ENCODE measurements at regions not wholly inside any gene's neighbourhood (a gene's known extent, or its start where the extent isn't known, plus 50 kb on each side); places are given as distances from the start of the nearest gene placed in this dataset.

GRCh38 chr11:130772266-130773227 lies 143.7 kb downstream of the SNX19 start:
- DNase-seq (ENCODE audit: low spot score), result peak; percentile 44
- CTCF ChIA-PET, result no interaction called here
- POLR2A ChIA-PET (ENCODE audit: low non-redundant PET), result interaction anchor here (0.5 to 0.7 kb wide), 3 partner anchors 136 to 756 kb away, joined by 3 to 5 read pairs (median 3); no protein-coding TSS in a partner anchor
- TF ChIP-seq, protein P1, sequence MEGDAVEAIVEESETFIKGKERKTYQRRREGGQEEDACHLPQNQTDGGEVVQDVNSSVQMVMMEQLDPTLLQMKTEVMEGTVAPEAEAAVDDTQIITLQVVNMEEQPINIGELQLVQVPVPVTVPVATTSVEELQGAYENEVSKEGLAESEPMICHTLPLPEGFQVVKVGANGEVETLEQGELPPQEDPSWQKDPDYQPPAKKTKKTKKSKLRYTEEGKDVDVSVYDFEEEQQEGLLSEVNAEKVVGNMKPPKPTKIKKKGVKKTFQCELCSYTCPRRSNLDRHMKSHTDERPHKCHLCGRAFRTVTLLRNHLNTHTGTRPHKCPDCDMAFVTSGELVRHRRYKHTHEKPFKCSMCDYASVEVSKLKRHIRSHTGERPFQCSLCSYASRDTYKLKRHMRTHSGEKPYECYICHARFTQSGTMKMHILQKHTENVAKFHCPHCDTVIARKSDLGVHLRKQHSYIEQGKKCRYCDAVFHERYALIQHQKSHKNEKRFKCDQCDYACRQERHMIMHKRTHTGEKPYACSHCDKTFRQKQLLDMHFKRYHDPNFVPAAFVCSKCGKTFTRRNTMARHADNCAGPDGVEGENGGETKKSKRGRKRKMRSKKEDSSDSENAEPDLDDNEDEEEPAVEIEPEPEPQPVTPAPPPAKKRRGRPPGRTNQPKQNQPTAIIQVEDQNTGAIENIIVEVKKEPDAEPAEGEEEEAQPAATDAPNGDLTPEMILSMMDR (conservative IDR thresholded peaks at IDR 0.05; ENCODE audit: low read depth), result no peak
- H3K27ac ChIP-seq, result peak overlapping the region; percentile 78

GRCh38 chr11:130773244-130773820 lies 142.9 kb downstream of the SNX19 start:
- DNase-seq (ENCODE audit: low spot score), result no peak
- peak overlapping the region; percentile 78 for H3K27ac ChIP-seq
- POLR2A ChIA-PET (ENCODE audit: low non-redundant PET), result interaction anchor here (0.5 kb wide), 1 partner anchor 601 kb away, joined by 5 read pairs; no protein-coding TSS in a partner anchor
- TF ChIP-seq, protein P1 (conservative IDR thresholded peaks at IDR 0.05; ENCODE audit: low read depth), result no peak
- CTCF ChIA-PET, result interaction anchor here (0.7 kb wide), 1 partner anchor 97 kb away, joined by 4 read pairs; no protein-coding TSS in a partner anchor

- ChIA-PET POLR2A (ENCODE audit: low non-redundant PET) (no interaction called here), CTCF (interaction anchor here (0.6 to 0.7 kb wide), 3 partner anchors 366 to 1417 kb away, joined by 3 to 4 read pairs (median 3); no protein-coding TSS in a partner anchor)
- no peak for DNase-seq (ENCODE audit: low spot score)
- no peak overlapping the region for H3K27ac ChIP-seq
- TF ChIP-seq, protein P1 (conservative IDR thresholded peaks at IDR 0.05; ENCODE audit: low read depth), result no peak
Observed at GRCh38 chr11:130774703-130775102, 141.6 kb downstream of the SNX19 start.

- DNase-seq (ENCODE audit: low spot score), result peak; percentile 74
Observed at GRCh38 chr11:130775306-130776060, 140.8 kb downstream of the SNX19 start.

DNA sequence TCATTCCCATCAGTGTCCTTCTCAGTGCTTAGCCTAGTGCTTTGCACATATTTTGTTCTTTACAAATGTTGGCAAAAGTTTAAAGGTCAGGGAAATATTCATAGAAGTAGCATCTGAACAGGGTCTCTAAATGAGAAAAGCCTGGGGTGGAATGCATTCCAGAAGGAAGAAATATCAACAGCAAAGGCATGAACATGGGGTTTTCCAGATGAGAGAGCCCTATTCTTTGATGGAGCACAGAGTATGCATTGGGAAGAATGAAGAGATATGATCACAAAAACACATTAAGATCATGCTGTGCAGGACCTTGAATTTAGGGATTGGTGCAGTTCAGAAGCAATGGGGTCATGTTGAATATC lies 140.2 kb downstream of the SNX19 start:
- TF ChIP-seq, protein P1 (conservative IDR thresholded peaks at IDR 0.05; ENCODE audit: low read depth), result no peak
- H3K27ac ChIP-seq, result no peak overlapping the region
- CTCF ChIA-PET, result no interaction called here
- no peak for DNase-seq (ENCODE audit: low spot score)
- POLR2A ChIA-PET (ENCODE audit: low non-redundant PET), result no interaction called here

More at GRCh38 chr11:130775306-130776060, 140.8 kb downstream of the SNX19 start:
- ChIA-PET POLR2A (ENCODE audit: low non-redundant PET) (no interaction called here), CTCF (interaction anchor here (0.7 kb wide), 1 partner anchor 1418 kb away, joined by 3 read pairs; no protein-coding TSS in a partner anchor)
- TF ChIP-seq, protein P1 (conservative IDR thresholded peaks at IDR 0.05; ENCODE audit: low read depth), result no peak
- no peak overlapping the region for H3K27ac ChIP-seq

DNA sequence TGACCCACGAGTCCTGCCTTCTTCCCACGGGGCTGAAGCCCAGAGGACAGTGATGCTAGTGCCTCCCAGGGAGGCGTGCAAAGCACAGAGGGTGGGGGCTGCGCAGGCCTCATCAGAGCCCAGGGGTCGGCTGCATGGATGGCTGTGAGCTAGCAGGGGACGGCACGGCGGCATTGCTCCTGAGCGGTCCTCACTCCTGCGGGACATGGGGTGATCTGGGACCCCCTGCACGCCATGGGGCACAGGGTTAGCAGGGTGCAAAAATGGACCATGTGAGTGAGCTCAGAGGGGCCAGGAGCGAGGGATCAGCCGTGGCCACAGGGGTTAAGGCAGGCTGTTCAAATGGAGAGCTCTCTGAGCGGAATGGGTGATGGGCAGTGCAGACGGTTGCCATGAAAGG lies 138.3 kb downstream of the SNX19 start:
- ChIA-PET CTCF (interaction anchor here (0.5 kb wide), 1 partner anchor 236 kb away, joined by 3 read pairs; no protein-coding TSS in a partner anchor), POLR2A (ENCODE audit: low non-redundant PET) (no interaction called here)
- TF ChIP-seq, protein P1 (conservative IDR thresholded peaks at IDR 0.05; ENCODE audit: low read depth), result no peak
- H3K27ac ChIP-seq, result no peak overlapping the region
- no peak for DNase-seq (ENCODE audit: low spot score)

All from RWPE1 (cell line).